Transverse colon (tissue), 4 donors: ENCODE measurements at regions not wholly inside any gene's neighbourhood (a gene's known extent, or its start where the extent isn't known, plus 50 kb on each side); places are given as distances from the start of the nearest gene placed in this dataset.

Experiments used
- DNase-seq: peaks from one replicate; pipeline ENCODE4 v3.0.0-alpha.2; 2019
- H3K27ac ChIP-seq, 4 donors: fragments of 200-600 bp; sonication (generic); 2 replicates each; pipeline ENCODE4 v1.5.1; 2016 to 2018; ENCODE audit warnings: inconsistent platforms in 4 of 4
- H3K27me3 ChIP-seq: fragments of 200-600 bp; sonication (generic); 2 replicates; pipeline ENCODE4 v1.5.1; 2017; ENCODE audit warnings: inconsistent platforms
- H3K36me3 ChIP-seq, 4 donors: fragments of 200-600 bp; sonication (generic); 2 replicates each; pipeline ENCODE4 v1.5.1; 2017 to 2019; ENCODE audit warnings: inconsistent platforms in 4 of 4
- H3K4me1 ChIP-seq, 4 donors: fragments of 200-600 bp; sonication (generic); 2 replicates each; pipeline ENCODE4 v1.5.1; 2017 to 2020; ENCODE audit warnings: inconsistent platforms in 4 of 4
- H3K4me3 ChIP-seq, 4 donors: fragments of 200-600 bp; sonication (generic); 1 replicate in 1 of 4; 2 replicates in 3 of 4; pipeline versions ENCODE4 v1.5.1 to v1.6.1; 2017 to 2019; ENCODE audit warnings: inconsistent platforms in 4 of 4
- H3K9me3 ChIP-seq, 2 donors: fragments of 200-600 bp; sonication (generic); 2 replicates each; pipeline ENCODE4 v1.5.1; 2017 to 2019; ENCODE audit warnings: inconsistent platforms in 2 of 2
- CTCF ChIP-seq, 5 experiments: fragments of 200-600 bp in 3 of 5; fragments of 450-650 bp in 2 of 5; sonication (generic) in 3 of 5; IDR thresholded peaks; 1 replicate in 2 of 5; 2 replicates in 3 of 5; pipeline ENCODE4 v1.5.1; 2016 to 2017; ENCODE audit warnings: antibody characterized with exemption in 5 of 5, inconsistent platforms in 3 of 5, mild to moderate bottlenecking in 2 of 5, moderate library complexity in 1 of 5
- EP300 ChIP-seq: sonication (generic); formaldehyde crosslinking; IDR thresholded peaks from one replicate; pipeline ENCODE4 v1.6.1; 2017; ENCODE audit warnings: antibody characterized with exemption, low read depth
- POLR2A ChIP-seq: fragments of 450-650 bp; IDR thresholded peaks from one replicate; pipeline ENCODE4 v1.6.1; 2016; ENCODE audit warnings: antibody characterized with exemption, mild to moderate bottlenecking, moderate library complexity
- POLR2AphosphoS5 ChIP-seq, 3 donors: sonication (generic); formaldehyde crosslinking; IDR thresholded peaks; one replicate each; pipeline ENCODE4 v1.6.1; 2016; ENCODE audit warnings: antibody characterized with exemption in 3 of 3
- WGBS, 2 donors: methylation state at CpG; one replicate each; pipeline ENCODE4 v1.1.5; 2018; ENCODE audit warnings: low coverage in 1 of 2; 5-methylcytosine and 5-hydroxymethylcytosine counted together
- in situ Hi-C, 4 donors: fragments of 200-750 bp; cut with MboI; loops; one replicate each; pipeline versions ENCODE4 v1.15.0 to v1.15.1; 2017; ENCODE audit warnings: low sequenced_read_pairs in 3 of 4, low pct_ligation_motif_present in 1 of 4, low pct_unique_long_range_greater_than_20kb in 1 of 4
- intact Hi-C: fragments of 100-400 bp; cut with DNase I; formaldehyde crosslinking; loops from one replicate; pipeline ENCODE4 v1.15.1; 2023; ENCODE audit warnings: low total_unique reads

- 81 to 91% methylated on average over 2 of the region's 2 CpGs for WGBS, 2 donors
- no peaks in the 10 kb centered on the region for H3K9me3 ChIP-seq
- H3K27ac ChIP-seq = no peak overlapping the region
- DNase-seq = no peak
- H3K4me3 ChIP-seq = no peak overlapping the region
- no peaks in the 10 kb centered on the region for H3K27me3 ChIP-seq
- intact Hi-C loops (no loop called here), in situ Hi-C loops (no loop called here)
- no peaks in the 10 kb centered on the region for H3K36me3 ChIP-seq
- TF ChIP-seq CTCF (IDR thresholded peaks at IDR 0.05) (no peak), EP300 (no peak), POLR2AphosphoS5 (IDR thresholded peaks at IDR 0.05) (no peak), POLR2A (no peak)
- no peaks in the 10 kb centered on the region for H3K4me1 ChIP-seq
These were observed 807.7 kb downstream of the USP25 start for GRCh38 chr21:16537501-16537900.

- Histone ChIP-seq H3K4me3 (no peak overlapping the region), H3K27ac (no peak overlapping the region)
- in situ Hi-C loops = no loop called here
These were observed 808.6 kb downstream of the USP25 start for GRCh38 chr21:16538405-16538804.

GRCh38 chr21:16538936-16539440, 809.2 kb downstream of the USP25 start:
- Histone ChIP-seq H3K9me3 (no peaks in the 10 kb centered on the region), H3K4me1 (no peaks in the 10 kb centered on the region), H3K36me3 (no peaks in the 10 kb centered on the region), H3K4me3 (no peak overlapping the region), H3K27me3 (no peaks in the 10 kb centered on the region), H3K27ac (no peak overlapping the region)
- no peak for DNase-seq
- no peak for TF ChIP-seq POLR2AphosphoS5 (IDR thresholded peaks at IDR 0.05)
- TF ChIP-seq EP300 = no peak
- TF ChIP-seq CTCF (IDR thresholded peaks at IDR 0.05) = no peak
- no peak for TF ChIP-seq POLR2A
- 87 to 88% methylated on average over 7 of the region's 7 CpGs for WGBS, 2 donors
- intact Hi-C loops = no loop called here
- in situ Hi-C loops = no loop called here

More at GRCh38 chr21:16538405-16538804, 808.6 kb downstream of the USP25 start:
- Histone ChIP-seq H3K27me3 (no peaks in the 10 kb centered on the region), H3K36me3 (no peaks in the 10 kb centered on the region), H3K4me1 (no peaks in the 10 kb centered on the region), H3K9me3 (no peaks in the 10 kb centered on the region)
- DNase-seq = no peak
- 53 to 60% methylated on average over 4 of the region's 4 CpGs for WGBS, 2 donors
- intact Hi-C loops = no loop called here
- no peak for TF ChIP-seq CTCF (IDR thresholded peaks at IDR 0.05)
- no peak for TF ChIP-seq POLR2A
- TF ChIP-seq EP300 = no peak
- no peak for TF ChIP-seq POLR2AphosphoS5 (IDR thresholded peaks at IDR 0.05)

- Histone ChIP-seq H3K27me3 (no peaks in the 10 kb centered on the region), H3K4me3 (no peak overlapping the region), H3K4me1 (no peaks in the 10 kb centered on the region), H3K27ac (no peak overlapping the region), H3K36me3 (no peaks in the 10 kb centered on the region), H3K9me3 (no peaks in the 10 kb centered on the region)
- 41 to 61% methylated on average over 2 to 3 of the region's 3 CpGs for WGBS, 2 donors
- in situ Hi-C loops (no loop called here), intact Hi-C loops (no loop called here)
- TF ChIP-seq EP300 (no peak), CTCF (IDR thresholded peaks at IDR 0.05) (no peak), POLR2AphosphoS5 (IDR thresholded peaks at IDR 0.05) (no peak), POLR2A (no peak)
- DNase-seq = no peak
These were observed 811.4 kb downstream of the USP25 start for GRCh38 chr21:16540966-16541727.
